HEK293 (cell line): ENCODE measurements at regions not wholly inside any gene's neighbourhood (a gene's known extent, or its start where the extent isn't known, plus 50 kb on each side); places are given as distances from the start of the nearest gene placed in this dataset.

ENCODE experiments used
- CTCF ChIA-PET: fragments of 350-600 bp; formaldehyde crosslinking; extraction: SDS; loops from one replicate; lab custom pipeline; 2021; ENCODE audit warnings: antibody characterized with exemption; lab: Yijun Ruan, JAX
- POLR2A ChIA-PET: fragments of 300-600 bp; formaldehyde crosslinking; extraction: SDS; loops from one replicate; lab custom pipeline; 2020; ENCODE audit warnings: antibody characterized with exemption, inconsistent platforms; lab: Yijun Ruan, JAX
- H3K27ac ChIP-seq: fragments of 200-500 bp; sonication (Bioruptor generic); 2 replicates; pipeline ENCODE4 v1.5.1; 2014; ENCODE audit warnings: low read depth, low read length, control low read depth, inconsistent platforms; ENCODE audit errors: extremely low read depth
- H3K36me3 ChIP-seq, 2 experiments: fragments of 200-500 bp in 1 of 2; sonication (Bioruptor generic) in 1 of 2; 1 replicate in 1 of 2; 2 replicates in 1 of 2; pipeline ENCODE4 v1.5.1; 2014 to 2017; ENCODE audit warnings: inconsistent platforms in 2 of 2, low read length in 2 of 2; ENCODE audit not compliant: control insufficient read depth in 2 of 2, insufficient read depth in 1 of 2
- H3K4me1 ChIP-seq: fragments of 200-500 bp; sonication (Bioruptor generic); 2 replicates; pipeline ENCODE4 v1.5.1; 2014; ENCODE audit warnings: mild to moderate bottlenecking, low read length, inconsistent platforms; ENCODE audit not compliant: control insufficient read depth, insufficient read depth
- H3K4me3 ChIP-seq: 2 replicates; pipeline ENCODE4 v1.5.1; 2011; ENCODE audit warnings: low read depth, mild to moderate bottlenecking, control low read depth, low read length, moderate library complexity
- H3K9me3 ChIP-seq: fragments of 200-500 bp; sonication (Bioruptor generic); 2 replicates; pipeline ENCODE4 v1.5.1; 2014; ENCODE audit warnings: low read depth, low read length, inconsistent platforms; ENCODE audit not compliant: control insufficient read depth, insufficient read depth
- BCL11A ChIP-seq: fragments of 450-650 bp; formaldehyde crosslinking; IDR thresholded peaks from 2 replicates; pipeline ENCODE4 v1.5.1; 2016; ENCODE audit warnings: low read depth, missing biosample characterization, missing genetic modification characterization
- GLIS1 ChIP-seq: fragments of 450-650 bp; formaldehyde crosslinking; IDR thresholded peaks from 2 replicates; pipeline ENCODE4 v1.5.1; 2016; ENCODE audit warnings: missing biosample characterization, missing genetic modification characterization
- PATZ1 ChIP-seq: fragments of 450-650 bp; formaldehyde crosslinking; IDR thresholded peaks from 2 replicates; pipeline ENCODE4 v1.5.1; 2016; ENCODE audit warnings: missing biosample characterization, missing genetic modification characterization
- REST ChIP-seq: fragments of 450-650 bp; formaldehyde crosslinking; IDR thresholded peaks from 2 replicates; pipeline ENCODE4 v1.5.1; 2016; ENCODE audit warnings: missing biosample characterization, missing genetic modification characterization
- ZBTB48 ChIP-seq: fragments of 450-650 bp; formaldehyde crosslinking; IDR thresholded peaks from 2 replicates; pipeline ENCODE4 v1.5.1; 2016; ENCODE audit warnings: missing biosample characterization, missing genetic modification characterization
- ZBTB7A ChIP-seq: fragments of 450-650 bp; formaldehyde crosslinking; IDR thresholded peaks from 2 replicates; pipeline ENCODE4 v1.5.1; 2016; ENCODE audit warnings: low read depth, missing biosample characterization, missing genetic modification characterization
- ZIC2 ChIP-seq: fragments of 450-650 bp; formaldehyde crosslinking; IDR thresholded peaks from 2 replicates; pipeline ENCODE4 v1.5.1; 2016; ENCODE audit warnings: missing biosample characterization, missing genetic modification characterization
- ZNF114 ChIP-seq: fragments of 450-650 bp; formaldehyde crosslinking; IDR thresholded peaks from 2 replicates; pipeline ENCODE4 v1.5.0; 2017; ENCODE audit warnings: missing biosample characterization, missing genetic modification characterization
- ZNF211 ChIP-seq: fragments of 450-650 bp; formaldehyde crosslinking; IDR thresholded peaks from 2 replicates; pipeline ENCODE4 v1.5.1; 2016; ENCODE audit warnings: low read depth, missing biosample characterization, missing genetic modification characterization
- ZNF23 ChIP-seq: fragments of 450-650 bp; formaldehyde crosslinking; IDR thresholded peaks from 2 replicates; pipeline ENCODE4 v1.5.1; 2016; ENCODE audit warnings: missing biosample characterization, missing genetic modification characterization, borderline replicate concordance
- ZNF239 ChIP-seq: fragments of 450-650 bp; formaldehyde crosslinking; IDR thresholded peaks from 2 replicates; pipeline ENCODE4 v1.5.1; 2016; ENCODE audit warnings: missing biosample characterization, missing genetic modification characterization
- ZNF596 ChIP-seq: fragments of 450-650 bp; IDR thresholded peaks from 2 replicates; pipeline ENCODE4 v1.5.0; 2018; ENCODE audit warnings: missing biosample characterization, mild to moderate bottlenecking, missing genetic modification characterization, moderate library complexity
- ZNF777 ChIP-seq: fragments of 450-650 bp; formaldehyde crosslinking; IDR thresholded peaks from 2 replicates; pipeline ENCODE4 v1.5.1; 2017; ENCODE audit warnings: missing biosample characterization, missing genetic modification characterization, borderline replicate concordance
- ZNF792 ChIP-seq: fragments of 450-650 bp; formaldehyde crosslinking; IDR thresholded peaks from 2 replicates; pipeline ENCODE4 v1.5.1; 2016; ENCODE audit warnings: missing biosample characterization, missing genetic modification characterization
- ZSCAN23 ChIP-seq: fragments of 450-650 bp; formaldehyde crosslinking; IDR thresholded peaks from 2 replicates; pipeline ENCODE4 v1.5.1; 2016; ENCODE audit warnings: missing biosample characterization, missing genetic modification characterization
- TF ChIP-seq, protein P1 (sequence below): fragments of 450-650 bp; formaldehyde crosslinking; IDR thresholded peaks from 2 replicates; pipeline ENCODE4 v1.5.1; 2017; ENCODE audit warnings: missing biosample characterization, missing genetic modification characterization
- TF ChIP-seq, protein P2 (sequence below): fragments of 450-650 bp; formaldehyde crosslinking; IDR thresholded peaks from 2 replicates; pipeline ENCODE4 v1.5.1; 2016; ENCODE audit warnings: missing biosample characterization, missing genetic modification characterization
- TF ChIP-seq, protein P3 (sequence below): fragments of 450-650 bp; formaldehyde crosslinking; IDR thresholded peaks from 2 replicates; pipeline ENCODE4 v1.5.1; 2017; ENCODE audit warnings: missing biosample characterization, missing genetic modification characterization

- CTCF ChIA-PET, result interaction anchor here (0.6 kb wide), 1 partner anchor 375 kb away, joined by 3 read pairs; no protein-coding TSS in a partner anchor
- TF ChIP-seq ZBTB48, result no peak
- TF ChIP-seq GLIS1 (tag by site-specific recombination), result peak; percentile 69; the same call in 1 of the 2 replicates
- POLR2A ChIA-PET, result no interaction called here
These were observed 60.3 kb upstream of the HPCAL1 start for GRCh38 chr2:10242451-10242850.

GRCh38 chr2:10242998-10243925, 59.4 kb upstream of the HPCAL1 start:
- ChIA-PET POLR2A (no interaction called here), CTCF (interaction anchor here (0.7 kb wide), 1 partner anchor 166 kb away, joined by 3 read pairs; no protein-coding TSS in a partner anchor)
- Histone ChIP-seq H3K4me3 (no peak overlapping the region), H3K27ac (no peak overlapping the region), H3K36me3 (no peaks in the 10 kb centered on the region), H3K9me3 (no peaks in the 10 kb centered on the region), H3K4me1 (no peaks in the 10 kb centered on the region)
- TF ChIP-seq ZBTB7A (tag by site-specific recombination) (no peak), ZIC2 (tag by site-specific recombination) (peak; percentile 72), ZNF114 (tag by site-specific recombination) (no peak)

More at GRCh38 chr2:10242451-10242850, 60.3 kb upstream of the HPCAL1 start:
- Histone ChIP-seq H3K27ac (no peak overlapping the region), H3K9me3 (no peaks in the 10 kb centered on the region), H3K4me3 (no peak overlapping the region), H3K36me3 (no peaks in the 10 kb centered on the region), H3K4me1 (no peaks in the 10 kb centered on the region)

GRCh38 chr2:10243926-10244270, 58.8 kb upstream of the HPCAL1 start:
- no peaks in the 10 kb centered on the region for H3K36me3 ChIP-seq
- no peak overlapping the region for H3K4me3 ChIP-seq
- TF ChIP-seq ZNF777, result no peak
- TF ChIP-seq BCL11A (tag by site-specific recombination), result no peak
- TF ChIP-seq ZNF596 (tag by site-specific recombination), result no peak
- TF ChIP-seq ZNF792, result no peak
- TF ChIP-seq, protein P1, sequence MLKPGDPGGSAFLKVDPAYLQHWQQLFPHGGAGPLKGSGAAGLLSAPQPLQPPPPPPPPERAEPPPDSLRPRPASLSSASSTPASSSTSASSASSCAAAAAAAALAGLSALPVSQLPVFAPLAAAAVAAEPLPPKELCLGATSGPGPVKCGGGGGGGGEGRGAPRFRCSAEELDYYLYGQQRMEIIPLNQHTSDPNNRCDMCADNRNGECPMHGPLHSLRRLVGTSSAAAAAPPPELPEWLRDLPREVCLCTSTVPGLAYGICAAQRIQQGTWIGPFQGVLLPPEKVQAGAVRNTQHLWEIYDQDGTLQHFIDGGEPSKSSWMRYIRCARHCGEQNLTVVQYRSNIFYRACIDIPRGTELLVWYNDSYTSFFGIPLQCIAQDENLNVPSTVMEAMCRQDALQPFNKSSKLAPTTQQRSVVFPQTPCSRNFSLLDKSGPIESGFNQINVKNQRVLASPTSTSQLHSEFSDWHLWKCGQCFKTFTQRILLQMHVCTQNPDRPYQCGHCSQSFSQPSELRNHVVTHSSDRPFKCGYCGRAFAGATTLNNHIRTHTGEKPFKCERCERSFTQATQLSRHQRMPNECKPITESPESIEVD (tag by site-specific recombination), result no peak
- TF ChIP-seq ZNF211 (tag by site-specific recombination), result no peak
- no peak for TF ChIP-seq REST (tag by site-specific recombination)
- TF ChIP-seq PATZ1 (tag by site-specific recombination), result no peak
- no peak for TF ChIP-seq ZNF23 (tag by site-specific recombination)
- no peak for TF ChIP-seq ZNF239 (tag by site-specific recombination)
- TF ChIP-seq, protein P2, sequence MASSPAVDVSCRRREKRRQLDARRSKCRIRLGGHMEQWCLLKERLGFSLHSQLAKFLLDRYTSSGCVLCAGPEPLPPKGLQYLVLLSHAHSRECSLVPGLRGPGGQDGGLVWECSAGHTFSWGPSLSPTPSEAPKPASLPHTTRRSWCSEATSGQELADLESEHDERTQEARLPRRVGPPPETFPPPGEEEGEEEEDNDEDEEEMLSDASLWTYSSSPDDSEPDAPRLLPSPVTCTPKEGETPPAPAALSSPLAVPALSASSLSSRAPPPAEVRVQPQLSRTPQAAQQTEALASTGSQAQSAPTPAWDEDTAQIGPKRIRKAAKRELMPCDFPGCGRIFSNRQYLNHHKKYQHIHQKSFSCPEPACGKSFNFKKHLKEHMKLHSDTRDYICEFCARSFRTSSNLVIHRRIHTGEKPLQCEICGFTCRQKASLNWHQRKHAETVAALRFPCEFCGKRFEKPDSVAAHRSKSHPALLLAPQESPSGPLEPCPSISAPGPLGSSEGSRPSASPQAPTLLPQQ, result no peak
- TF ChIP-seq, protein P3, sequence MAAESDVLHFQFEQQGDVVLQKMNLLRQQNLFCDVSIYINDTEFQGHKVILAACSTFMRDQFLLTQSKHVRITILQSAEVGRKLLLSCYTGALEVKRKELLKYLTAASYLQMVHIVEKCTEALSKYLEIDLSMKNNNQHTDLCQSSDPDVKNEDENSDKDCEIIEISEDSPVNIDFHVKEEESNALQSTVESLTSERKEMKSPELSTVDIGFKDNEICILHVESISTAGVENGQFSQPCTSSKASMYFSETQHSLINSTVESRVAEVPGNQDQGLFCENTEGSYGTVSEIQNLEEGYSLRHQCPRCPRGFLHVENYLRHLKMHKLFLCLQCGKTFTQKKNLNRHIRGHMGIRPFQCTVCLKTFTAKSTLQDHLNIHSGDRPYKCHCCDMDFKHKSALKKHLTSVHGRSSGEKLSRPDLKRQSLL (tag by site-specific recombination), result no peak
- TF ChIP-seq ZSCAN23 (tag by site-specific recombination), result no peak
- no peak overlapping the region for H3K27ac ChIP-seq
- H3K4me1 ChIP-seq, result no peaks in the 10 kb centered on the region
- POLR2A ChIA-PET, result no interaction called here
- no peaks in the 10 kb centered on the region for H3K9me3 ChIP-seq
- CTCF ChIA-PET, result interaction anchor here (0.7 kb wide), 1 partner anchor 165 kb away, joined by 3 read pairs; no protein-coding TSS in a partner anchor
